GM12878 (cell line): ENCODE measurements at regions not wholly inside any gene's neighbourhood (a gene's known extent, or its start where the extent isn't known, plus 50 kb on each side); places are given as distances from the start of the nearest gene placed in this dataset.

Experiments
- CHD1 ChIP-seq: IDR thresholded peaks from 2 replicates; pipeline ENCODE4 v1.6.1; 2012; ENCODE audit warnings: low read depth, low read length, improper control_type of control experiment
- EZH2 ChIP-seq: IDR thresholded peaks from 2 replicates; pipeline ENCODE4 v1.6.1; 2012; ENCODE audit warnings: low read depth, mild to moderate bottlenecking, control low read depth, inconsistent platforms, low read length, borderline replicate concordance; ENCODE audit not compliant: control insufficient read depth
- FOXK2 ChIP-seq: fragments of 450-650 bp; IDR thresholded peaks from 2 replicates; pipeline ENCODE4 v1.6.1; 2017; ENCODE audit warnings: mild to moderate bottlenecking, moderate library complexity
- GABPA ChIP-seq: IDR thresholded peaks from 2 replicates; pipeline ENCODE4 v1.6.1; 2014; ENCODE audit warnings: antibody characterized with exemption, low read depth, mild to moderate bottlenecking, inconsistent platforms
- KDM1A ChIP-seq: fragments of 200-600 bp; sonication (generic); IDR thresholded peaks from 2 replicates; pipeline ENCODE4 v1.6.1; 2016; ENCODE audit warnings: borderline replicate concordance
- POLR2A ChIP-seq: IDR thresholded peaks from 2 replicates; pipeline ENCODE4 v1.6.1; 2011; ENCODE audit warnings: low read depth, mild to moderate bottlenecking, low read length
- POLR2AphosphoS5 ChIP-seq: IDR thresholded peaks from 2 replicates; pipeline ENCODE4 v1.6.1; 2011; ENCODE audit warnings: mild to moderate bottlenecking, low read length, inconsistent platforms
- SMC3 ChIP-seq: IDR thresholded peaks from 2 replicates; pipeline ENCODE4 v1.6.1; 2011; ENCODE audit warnings: low read length, improper control_type of control experiment, borderline replicate concordance
- TARDBP ChIP-seq: IDR thresholded peaks from 2 replicates; pipeline ENCODE4 v1.6.1; 2016; ENCODE audit warnings: borderline replicate concordance
- TCF7 ChIP-seq: IDR thresholded peaks from 2 replicates; pipeline ENCODE4 v1.6.1; 2014; ENCODE audit warnings: antibody characterized with exemption, borderline replicate concordance
- TF ChIP-seq, protein P1 (sequence below): fragments of 450-650 bp; formaldehyde crosslinking; IDR thresholded peaks from 2 replicates; pipeline ENCODE4 v1.4.0; 2020; ENCODE audit warnings: mild to moderate bottlenecking, moderate library complexity
- TF ChIP-seq, protein P2 (sequence below): IDR thresholded peaks from 2 replicates; pipeline ENCODE4 v1.6.1; 2011; ENCODE audit warnings: low read depth, mild to moderate bottlenecking, low read length, moderate library complexity, borderline replicate concordance; ENCODE audit errors: extremely low read depth
- TF ChIP-seq, protein P3 (sequence below), 3 experiments: IDR thresholded peaks in 2 of 3; conservative IDR thresholded peaks in 1 of 3; 2 replicates each; pipeline ENCODE4 v1.5.1; 2011; ENCODE audit warnings: low read depth in 3 of 3, low read length in 3 of 3, mild to moderate bottlenecking in 3 of 3, control low read depth in 2 of 3, moderate library complexity in 2 of 3, inconsistent platforms in 1 of 3, mixed read lengths in 1 of 3; ENCODE audit not compliant: control insufficient read depth in 2 of 3, insufficient read depth in 1 of 3; ENCODE audit errors: extremely low read depth in 1 of 3
- TF ChIP-seq, protein P4 (sequence below): IDR thresholded peaks from 2 replicates; pipeline ENCODE4 v1.6.1; 2012; ENCODE audit warnings: mild to moderate bottlenecking, low read depth, low read length

DNA sequence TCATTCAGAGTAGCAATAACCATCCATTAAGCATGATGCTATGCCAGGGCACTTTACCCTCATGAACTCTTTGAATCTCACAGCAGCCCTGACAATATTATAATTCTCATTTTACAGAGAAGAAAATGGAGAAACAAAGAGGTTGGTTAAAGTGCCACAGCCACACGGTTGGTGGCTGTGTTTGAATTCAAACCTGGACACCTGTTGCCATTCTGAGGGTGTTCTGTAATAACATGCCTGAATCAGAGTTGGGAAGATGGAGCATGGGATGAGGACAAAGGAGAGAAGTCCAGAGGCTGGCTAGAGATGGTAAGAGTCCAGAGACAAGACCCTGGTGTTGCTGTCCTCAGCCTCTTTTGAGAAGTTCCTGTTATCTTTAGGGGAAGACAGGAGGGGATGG, 127.7 kb downstream of the DHX35 start:
- TF ChIP-seq SMC3, result no peak
- TF ChIP-seq, protein P1, sequence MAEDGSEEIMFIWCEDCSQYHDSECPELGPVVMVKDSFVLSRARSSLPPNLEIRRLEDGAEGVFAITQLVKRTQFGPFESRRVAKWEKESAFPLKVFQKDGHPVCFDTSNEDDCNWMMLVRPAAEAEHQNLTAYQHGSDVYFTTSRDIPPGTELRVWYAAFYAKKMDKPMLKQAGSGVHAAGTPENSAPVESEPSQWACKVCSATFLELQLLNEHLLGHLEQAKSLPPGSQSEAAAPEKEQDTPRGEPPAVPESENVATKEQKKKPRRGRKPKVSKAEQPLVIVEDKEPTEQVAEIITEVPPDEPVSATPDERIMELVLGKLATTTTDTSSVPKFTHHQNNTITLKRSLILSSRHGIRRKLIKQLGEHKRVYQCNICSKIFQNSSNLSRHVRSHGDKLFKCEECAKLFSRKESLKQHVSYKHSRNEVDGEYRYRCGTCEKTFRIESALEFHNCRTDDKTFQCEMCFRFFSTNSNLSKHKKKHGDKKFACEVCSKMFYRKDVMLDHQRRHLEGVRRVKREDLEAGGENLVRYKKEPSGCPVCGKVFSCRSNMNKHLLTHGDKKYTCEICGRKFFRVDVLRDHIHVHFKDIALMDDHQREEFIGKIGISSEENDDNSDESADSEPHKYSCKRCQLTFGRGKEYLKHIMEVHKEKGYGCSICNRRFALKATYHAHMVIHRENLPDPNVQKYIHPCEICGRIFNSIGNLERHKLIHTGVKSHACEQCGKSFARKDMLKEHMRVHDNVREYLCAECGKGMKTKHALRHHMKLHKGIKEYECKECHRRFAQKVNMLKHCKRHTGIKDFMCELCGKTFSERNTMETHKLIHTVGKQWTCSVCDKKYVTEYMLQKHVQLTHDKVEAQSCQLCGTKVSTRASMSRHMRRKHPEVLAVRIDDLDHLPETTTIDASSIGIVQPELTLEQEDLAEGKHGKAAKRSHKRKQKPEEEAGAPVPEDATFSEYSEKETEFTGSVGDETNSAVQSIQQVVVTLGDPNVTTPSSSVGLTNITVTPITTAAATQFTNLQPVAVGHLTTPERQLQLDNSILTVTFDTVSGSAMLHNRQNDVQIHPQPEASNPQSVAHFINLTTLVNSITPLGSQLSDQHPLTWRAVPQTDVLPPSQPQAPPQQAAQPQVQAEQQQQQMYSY (CRISPR knock-in tag), result no peak
- no peak for TF ChIP-seq GABPA
- TF ChIP-seq EZH2, result no peak
- no peak for TF ChIP-seq TARDBP
- TF ChIP-seq POLR2A, result no peak
- TF ChIP-seq, protein P2, sequence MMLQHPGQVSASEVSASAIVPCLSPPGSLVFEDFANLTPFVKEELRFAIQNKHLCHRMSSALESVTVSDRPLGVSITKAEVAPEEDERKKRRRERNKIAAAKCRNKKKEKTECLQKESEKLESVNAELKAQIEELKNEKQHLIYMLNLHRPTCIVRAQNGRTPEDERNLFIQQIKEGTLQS, result no peak
- no peak for TF ChIP-seq POLR2AphosphoS5
- TF ChIP-seq KDM1A, result no peak
- no peak for TF ChIP-seq FOXK2
- TF ChIP-seq, protein P3, sequence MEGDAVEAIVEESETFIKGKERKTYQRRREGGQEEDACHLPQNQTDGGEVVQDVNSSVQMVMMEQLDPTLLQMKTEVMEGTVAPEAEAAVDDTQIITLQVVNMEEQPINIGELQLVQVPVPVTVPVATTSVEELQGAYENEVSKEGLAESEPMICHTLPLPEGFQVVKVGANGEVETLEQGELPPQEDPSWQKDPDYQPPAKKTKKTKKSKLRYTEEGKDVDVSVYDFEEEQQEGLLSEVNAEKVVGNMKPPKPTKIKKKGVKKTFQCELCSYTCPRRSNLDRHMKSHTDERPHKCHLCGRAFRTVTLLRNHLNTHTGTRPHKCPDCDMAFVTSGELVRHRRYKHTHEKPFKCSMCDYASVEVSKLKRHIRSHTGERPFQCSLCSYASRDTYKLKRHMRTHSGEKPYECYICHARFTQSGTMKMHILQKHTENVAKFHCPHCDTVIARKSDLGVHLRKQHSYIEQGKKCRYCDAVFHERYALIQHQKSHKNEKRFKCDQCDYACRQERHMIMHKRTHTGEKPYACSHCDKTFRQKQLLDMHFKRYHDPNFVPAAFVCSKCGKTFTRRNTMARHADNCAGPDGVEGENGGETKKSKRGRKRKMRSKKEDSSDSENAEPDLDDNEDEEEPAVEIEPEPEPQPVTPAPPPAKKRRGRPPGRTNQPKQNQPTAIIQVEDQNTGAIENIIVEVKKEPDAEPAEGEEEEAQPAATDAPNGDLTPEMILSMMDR (IDR thresholded peaks at IDR 0.05 in 2 of 3, conservative IDR thresholded peaks at IDR 0.05 in 1 of 3; ENCODE audit: control insufficient read depth in 2 of 3, extremely low read depth in 1 of 3, insufficient read depth in 1 of 3, low read depth in 3 of 3, low read length in 3 of 3), result no peak
- TF ChIP-seq, protein P4, sequence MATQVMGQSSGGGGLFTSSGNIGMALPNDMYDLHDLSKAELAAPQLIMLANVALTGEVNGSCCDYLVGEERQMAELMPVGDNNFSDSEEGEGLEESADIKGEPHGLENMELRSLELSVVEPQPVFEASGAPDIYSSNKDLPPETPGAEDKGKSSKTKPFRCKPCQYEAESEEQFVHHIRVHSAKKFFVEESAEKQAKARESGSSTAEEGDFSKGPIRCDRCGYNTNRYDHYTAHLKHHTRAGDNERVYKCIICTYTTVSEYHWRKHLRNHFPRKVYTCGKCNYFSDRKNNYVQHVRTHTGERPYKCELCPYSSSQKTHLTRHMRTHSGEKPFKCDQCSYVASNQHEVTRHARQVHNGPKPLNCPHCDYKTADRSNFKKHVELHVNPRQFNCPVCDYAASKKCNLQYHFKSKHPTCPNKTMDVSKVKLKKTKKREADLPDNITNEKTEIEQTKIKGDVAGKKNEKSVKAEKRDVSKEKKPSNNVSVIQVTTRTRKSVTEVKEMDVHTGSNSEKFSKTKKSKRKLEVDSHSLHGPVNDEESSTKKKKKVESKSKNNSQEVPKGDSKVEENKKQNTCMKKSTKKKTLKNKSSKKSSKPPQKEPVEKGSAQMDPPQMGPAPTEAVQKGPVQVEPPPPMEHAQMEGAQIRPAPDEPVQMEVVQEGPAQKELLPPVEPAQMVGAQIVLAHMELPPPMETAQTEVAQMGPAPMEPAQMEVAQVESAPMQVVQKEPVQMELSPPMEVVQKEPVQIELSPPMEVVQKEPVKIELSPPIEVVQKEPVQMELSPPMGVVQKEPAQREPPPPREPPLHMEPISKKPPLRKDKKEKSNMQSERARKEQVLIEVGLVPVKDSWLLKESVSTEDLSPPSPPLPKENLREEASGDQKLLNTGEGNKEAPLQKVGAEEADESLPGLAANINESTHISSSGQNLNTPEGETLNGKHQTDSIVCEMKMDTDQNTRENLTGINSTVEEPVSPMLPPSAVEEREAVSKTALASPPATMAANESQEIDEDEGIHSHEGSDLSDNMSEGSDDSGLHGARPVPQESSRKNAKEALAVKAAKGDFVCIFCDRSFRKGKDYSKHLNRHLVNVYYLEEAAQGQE, result no peak
- TF ChIP-seq TCF7, result no peak
- no peak for TF ChIP-seq CHD1
